ENCODE measurements at regions not wholly inside any gene's neighbourhood (a gene's known extent, or its start where the extent isn't known, plus 50 kb on each side); places are given as distances from the start of the nearest gene placed in this dataset.

- no peak for DNase-seq (ENCODE audit: low read depth in 2 of 2)
Measured at GRCh38 chr18:75158465-75159237, 50.3 kb downstream of the PTGR3 start.

GRCh38 chr18:75157851-75158250 is 51.1 kb downstream of the PTGR3 start:
- no peak for DNase-seq (ENCODE audit: low read depth in 2 of 2)

- DNase-seq (ENCODE audit: low read depth in 2 of 2) = no peak
Measured at GRCh38 chr18:75157381-75157780, 51.6 kb downstream of the PTGR3 start.

- no peak for DNase-seq (ENCODE audit: low read depth in 2 of 2)
Measured at GRCh38 chr18:75156831-75157230, 52.1 kb downstream of the PTGR3 start.

- no peak for DNase-seq (ENCODE audit: low read depth in 2 of 2)
Measured at GRCh38 chr18:75156139-75156750, 52.7 kb downstream of the PTGR3 start.

GRCh38 chr18:75154997-75155396 is 53.9 kb downstream of the PTGR3 start:
- no peak for DNase-seq (ENCODE audit: low read depth in 2 of 2)

- DNase-seq (ENCODE audit: low read depth in 2 of 2) = no peak
Measured at GRCh38 chr18:75154259-75154658, 54.7 kb downstream of the PTGR3 start.

GRCh38 chr18:75143851-75144250 is 65.1 kb downstream of the PTGR3 start:
- DNase-seq (ENCODE audit: low read depth in 2 of 2) = no peak

- DNase-seq (ENCODE audit: low read depth in 2 of 2) = no peak
Measured at GRCh38 chr18:75142677-75143076, 66.3 kb downstream of the PTGR3 start.

GRCh38 chr18:75141734-75142133 is 67.2 kb downstream of the PTGR3 start:
- DNase-seq (ENCODE audit: low read depth in 2 of 2) = no peak

GRCh38 chr18:75141166-75141565 is 67.8 kb downstream of the PTGR3 start:
- no peak for DNase-seq (ENCODE audit: low read depth in 2 of 2)

- DNase-seq (ENCODE audit: low read depth in 2 of 2) = no peak
Measured at GRCh38 chr18:75140296-75140695, 68.6 kb downstream of the PTGR3 start.

- DNase-seq (ENCODE audit: low read depth in 2 of 2) = no peak
Measured at GRCh38 chr18:75139226-75139911, 69.6 kb downstream of the PTGR3 start.

GRCh38 chr18:75137346-75137877 is 71.5 kb downstream of the PTGR3 start:
- DNase-seq (ENCODE audit: low read depth in 2 of 2) = no peak

- DNase-seq (ENCODE audit: low read depth in 2 of 2) = no peak
Measured at GRCh38 chr18:75135158-75135725, 73.7 kb downstream of the PTGR3 start.

GRCh38 chr18:75134611-75134975 is 74.3 kb downstream of the PTGR3 start:
- DNase-seq (ENCODE audit: low read depth in 2 of 2) = no peak

- DNase-seq (ENCODE audit: low read depth in 2 of 2) = no peak
Measured at GRCh38 chr18:75133721-75134610, 75.0 kb downstream of the PTGR3 start.

- no peak for DNase-seq (ENCODE audit: low read depth in 2 of 2)
Measured at GRCh38 chr18:75132931-75133525, 75.9 kb downstream of the PTGR3 start.

- DNase-seq (ENCODE audit: low read depth in 2 of 2) = no peak
Measured at GRCh38 chr18:75132098-75132870, 76.7 kb downstream of the PTGR3 start.

GRCh38 chr18:75131381-75132000 is 77.4 kb downstream of the PTGR3 start:
- no peak for DNase-seq (ENCODE audit: low read depth in 2 of 2)

All from fibroblast of skin of left quadriceps (primary cell).